ENCODE measurements at regions not wholly inside any gene's neighbourhood (a gene's known extent, or its start where the extent isn't known, plus 50 kb on each side); places are given as distances from the start of the nearest gene placed in this dataset.

GRCh38 chr10:131760416-131761166 is 140.2 kb upstream of the PPP2R2D start:
- intact Hi-C loops (cut with micrococcal nuclease), result no loop called here
- H3K27ac ChIP-seq (ENCODE audit: low read length), result no peak overlapping the region
- H3K27me3 ChIP-seq (ENCODE audit: control insufficient read depth, insufficient read depth, low read length), result no peaks in the 10 kb centered on the region
- no peak overlapping the region for H3K27ac Mint-ChIP-seq
- peaks cover 5 to 11% of the 10 kb centered on the region in 2 donors for H3K27me3 Mint-ChIP-seq (ENCODE audit: low read depth in 2 of 2)
- no peaks in the 10 kb centered on the region for H3K36me3 ChIP-seq (ENCODE audit: control insufficient read depth, insufficient read depth, low read length)
- no peaks in the 10 kb centered on the region for H3K4me1 ChIP-seq (ENCODE audit: control insufficient read depth, insufficient read depth, low read length)
- no peaks in the 10 kb centered on the region for H3K9me3 ChIP-seq (ENCODE audit: control insufficient read depth, insufficient read depth, low read length)
- ATAC-seq, result no peak
- WGBS (ENCODE audit: insufficient coverage), result 79% methylated on average over 8 of the region's 10 CpGs
- H3K36me3 Mint-ChIP-seq, result no peaks in the 10 kb centered on the region
- H3K4me1 Mint-ChIP-seq, result no peaks in the 10 kb centered on the region
- H3K9me3 Mint-ChIP-seq, result no peaks in the 10 kb centered on the region
- no peak for DNase-seq
- TF ChIP-seq CTCF (IDR thresholded peaks at IDR 0.05), result no peak
- no peak overlapping the region for H3K4me3 ChIP-seq (ENCODE audit: low read length)
- H3K4me3 Mint-ChIP-seq, result no peak overlapping the region

GRCh38 chr10:131762789-131763696 is 137.8 kb upstream of the PPP2R2D start:
- ATAC-seq (no peak), DNase-seq (no peak)
- Histone ChIP-seq H3K27ac (ENCODE audit: low read length) (no peak overlapping the region), H3K4me3 (ENCODE audit: low read length) (no peak overlapping the region), H3K4me1 (ENCODE audit: control insufficient read depth, insufficient read depth, low read length) (no peaks in the 10 kb centered on the region), H3K36me3 (ENCODE audit: control insufficient read depth, insufficient read depth, low read length) (no peaks in the 10 kb centered on the region), H3K9me3 (ENCODE audit: control insufficient read depth, insufficient read depth, low read length) (no peaks in the 10 kb centered on the region), H3K27me3 (ENCODE audit: control insufficient read depth, insufficient read depth, low read length) (no peaks in the 10 kb centered on the region)
- no peak overlapping the region for H3K4me3 Mint-ChIP-seq
- no peaks in the 10 kb centered on the region for H3K4me1 Mint-ChIP-seq
- H3K9me3 Mint-ChIP-seq, result no peaks in the 10 kb centered on the region
- intact Hi-C loops (cut with micrococcal nuclease), result no loop called here
- no peaks in the 10 kb centered on the region for H3K36me3 Mint-ChIP-seq
- no peak overlapping the region for H3K27ac Mint-ChIP-seq
- TF ChIP-seq CTCF (IDR thresholded peaks at IDR 0.05), result no peak
- peaks cover 10 to 11% of the 10 kb centered on the region in 2 donors for H3K27me3 Mint-ChIP-seq (ENCODE audit: low read depth in 2 of 2)
- WGBS (ENCODE audit: insufficient coverage), result 75% methylated on average over 14 of the region's 15 CpGs

GRCh38 chr10:131764929-131765328 is 135.9 kb upstream of the PPP2R2D start:
- ATAC-seq, result no peak

More at GRCh38 chr10:131764929-131765328, 135.9 kb upstream of the PPP2R2D start:
- TF ChIP-seq CTCF (IDR thresholded peaks at IDR 0.05), result no peak
- peaks cover 11 to 14% of the 10 kb centered on the region in 2 donors for H3K27me3 Mint-ChIP-seq (ENCODE audit: low read depth in 2 of 2)
- no peaks in the 10 kb centered on the region for H3K36me3 Mint-ChIP-seq
- 85% methylated on average over 9 of the region's 9 CpGs for WGBS (ENCODE audit: insufficient coverage)
- H3K4me1 Mint-ChIP-seq, result no peaks in the 10 kb centered on the region
- H3K27ac Mint-ChIP-seq, result no peak overlapping the region
- no peaks in the 10 kb centered on the region for H3K27me3 ChIP-seq (ENCODE audit: control insufficient read depth, insufficient read depth, low read length)
- no peak overlapping the region for H3K4me3 Mint-ChIP-seq
- H3K36me3 ChIP-seq (ENCODE audit: control insufficient read depth, insufficient read depth, low read length), result no peaks in the 10 kb centered on the region
- no peak overlapping the region for H3K27ac ChIP-seq (ENCODE audit: low read length)
- no peaks in the 10 kb centered on the region for H3K9me3 Mint-ChIP-seq
- H3K4me3 ChIP-seq (ENCODE audit: low read length), result no peak overlapping the region
- DNase-seq, result no peak
- intact Hi-C loops (cut with micrococcal nuclease), result no loop called here
- no peaks in the 10 kb centered on the region for H3K9me3 ChIP-seq (ENCODE audit: control insufficient read depth, insufficient read depth, low read length)
- H3K4me1 ChIP-seq (ENCODE audit: control insufficient read depth, insufficient read depth, low read length), result no peaks in the 10 kb centered on the region

All from natural killer cell (primary cell).